Small intestine (tissue), 7 donors: ENCODE measurements at regions not wholly inside any gene's neighbourhood (a gene's known extent, or its start where the extent isn't known, plus 50 kb on each side); places are given as distances from the start of the nearest gene placed in this dataset.

Source experiments
- DNase-seq, 2 donors: peaks; one replicate each; pipeline versions ENCODE4 v3.0.0 to v3.0.0-alpha.2; 2013
- FAIRE-seq: peaks from 2 replicates; lab custom pipeline; 2012; peaks lifted over from hg19 to GRCh38; lab: Jason Lieb, UNC
- H3K27ac ChIP-seq, 3 donors: one replicate each; pipeline ENCODE4 v1.5.1; 2013; ENCODE audit warnings: low read length in 2 of 3, mild to moderate bottlenecking in 2 of 3, control low read depth in 1 of 3, inconsistent platforms in 1 of 3, low read depth in 1 of 3, moderate library complexity in 1 of 3
- H3K27me3 ChIP-seq, 3 donors: one replicate each; pipeline ENCODE4 v1.6.1; 2013; ENCODE audit warnings: low read length in 3 of 3, inconsistent platforms in 1 of 3; ENCODE audit not compliant: control insufficient read depth in 3 of 3, insufficient read depth in 3 of 3
- H3K36me3 ChIP-seq, 3 donors: one replicate each; pipeline ENCODE4 v1.6.1; 2013; ENCODE audit warnings: low read length in 3 of 3, inconsistent platforms in 1 of 3, low read depth in 1 of 3, mild to moderate bottlenecking in 1 of 3, moderate library complexity in 1 of 3; ENCODE audit not compliant: control insufficient read depth in 3 of 3, insufficient read depth in 2 of 3
- H3K4me1 ChIP-seq, 3 donors: one replicate each; pipeline ENCODE4 v1.6.1; 2013; ENCODE audit warnings: low read length in 2 of 3, inconsistent platforms in 1 of 3, low read depth in 1 of 3, mild to moderate bottlenecking in 1 of 3, moderate library complexity in 1 of 3; ENCODE audit not compliant: control insufficient read depth in 3 of 3, insufficient read depth in 2 of 3
- H3K4me3 ChIP-seq, 3 donors: one replicate each; pipeline ENCODE4 v1.5.1; 2013; ENCODE audit warnings: low read length in 3 of 3, control low read depth in 1 of 3, inconsistent platforms in 1 of 3, low read depth in 1 of 3, mild to moderate bottlenecking in 1 of 3, moderate library complexity in 1 of 3
- H3K9me3 ChIP-seq, 2 donors: one replicate each; pipeline ENCODE4 v1.6.1; 2013; ENCODE audit warnings: low read depth in 1 of 2, low read length in 1 of 2; ENCODE audit not compliant: control insufficient read depth in 2 of 2, insufficient read depth in 1 of 2
- WGBS, 3 donors: extraction: QIAGEN DNeasy Blood & Tissue Kit; methylation state at CpG; one replicate each; pipeline ENCODE4 v1.1.7; 2013; 5-methylcytosine and 5-hydroxymethylcytosine counted together
- donor health status: healthy with polysubstance abuse.
- donor health status: control.
- donor health status: control.
- donor health status: Bipolar disorder and iron deficiency.
- donor health status: healthy.

GRCh38 chr2:2871480-2872308 is 505.9 kb downstream of the EIPR1 start:
- 85 to 87% (median 86%) methylated on average over 22 of the region's 22 CpGs for WGBS, 3 donors
- no peak for DNase-seq

GRCh38 chr2:2870106-2870505 is 507.5 kb downstream of the EIPR1 start:
- WGBS, 3 donors, result 61 to 72% (median 66%) methylated on average over 5 of the region's 5 CpGs
- DNase-seq, result no peak

More at GRCh38 chr2:2871480-2872308, 505.9 kb downstream of the EIPR1 start:
- Histone ChIP-seq H3K27me3 (no peaks in the 10 kb centered on the region), H3K9me3 (no peaks in the 10 kb centered on the region), H3K27ac (no peak overlapping the region), H3K4me3 (no peak overlapping the region), H3K4me1 (no peaks in the 10 kb centered on the region), H3K36me3 (no peaks in the 10 kb centered on the region)
- no peak for FAIRE-seq

GRCh38 chr2:2869553-2869952 is 508.1 kb downstream of the EIPR1 start:
- Histone ChIP-seq H3K36me3 (no peaks in the 10 kb centered on the region), H3K4me1 (no peaks in the 10 kb centered on the region), H3K27me3 (no peaks in the 10 kb centered on the region), H3K9me3 (no peaks in the 10 kb centered on the region), H3K4me3 (no peak overlapping the region), H3K27ac (no peak overlapping the region)
- DNase-seq, result no peak
- 81 to 87% (median 86%) methylated on average over 9 of the region's 9 CpGs for WGBS, 3 donors
- FAIRE-seq, result no peak

More at GRCh38 chr2:2870106-2870505, 507.5 kb downstream of the EIPR1 start:
- no peak for FAIRE-seq
- Histone ChIP-seq H3K4me1 (no peaks in the 10 kb centered on the region), H3K9me3 (no peaks in the 10 kb centered on the region), H3K36me3 (no peaks in the 10 kb centered on the region), H3K27ac (no peak overlapping the region), H3K27me3 (no peaks in the 10 kb centered on the region), H3K4me3 (no peak overlapping the region)

DNA sequence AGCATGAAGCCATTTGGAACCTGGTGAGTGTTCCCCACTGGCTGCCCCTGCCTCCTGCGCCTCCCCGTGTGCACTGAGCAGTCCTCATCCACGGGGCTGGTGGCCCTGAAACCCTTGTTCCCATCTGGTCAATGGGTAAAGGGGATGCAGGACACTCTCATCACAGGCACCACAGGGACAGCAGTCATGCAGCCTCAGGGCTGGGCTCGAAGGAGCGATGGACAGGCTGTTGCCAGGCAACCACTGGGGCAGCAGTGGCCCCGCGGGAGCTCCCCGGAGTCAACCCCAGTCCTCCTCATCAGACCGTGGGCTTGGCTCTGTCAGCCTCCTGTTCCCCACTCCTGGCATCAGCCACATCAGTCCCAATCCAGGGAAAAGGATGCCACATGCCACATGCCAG is 509.5 kb downstream of the EIPR1 start:
- H3K27me3 ChIP-seq, result no peaks in the 10 kb centered on the region
- H3K36me3 ChIP-seq, result no peaks in the 10 kb centered on the region
- no peak overlapping the region for H3K4me3 ChIP-seq
- WGBS, 3 donors, result 44 to 53% (median 50%) methylated on average over 9 of the region's 9 CpGs
- H3K27ac ChIP-seq, result no peak overlapping the region
- no peak for DNase-seq
- no peaks in the 10 kb centered on the region for H3K9me3 ChIP-seq
- FAIRE-seq, result no peak
- H3K4me1 ChIP-seq, result no peaks in the 10 kb centered on the region

DNA sequence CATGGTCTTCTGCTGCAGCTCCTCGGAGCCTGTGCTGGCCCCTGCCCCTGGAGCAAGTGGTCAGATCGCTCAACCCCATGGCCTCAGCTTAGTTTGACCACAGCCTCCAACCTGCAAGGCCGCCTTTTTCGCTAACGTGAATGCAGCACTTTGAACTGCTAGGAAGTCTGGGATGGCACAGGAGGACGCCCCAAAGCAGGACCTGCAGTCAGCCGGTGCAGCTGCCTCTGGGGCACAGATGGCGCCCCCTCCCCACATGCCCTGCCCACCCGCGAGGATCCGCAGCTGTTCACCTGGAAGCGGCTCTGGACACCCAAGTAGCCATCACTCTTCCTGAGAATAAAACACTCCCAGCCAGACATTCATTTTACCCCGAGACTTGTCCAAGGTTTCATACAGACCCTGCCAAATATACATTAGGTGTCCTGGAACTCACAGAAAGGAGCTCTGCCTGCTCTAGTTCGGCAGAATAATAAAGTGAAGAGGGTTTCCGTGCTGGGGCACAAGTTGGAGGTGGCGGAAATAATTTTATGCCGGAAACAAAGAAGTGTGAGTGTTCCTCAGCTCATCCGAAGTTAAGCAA is 510.1 kb downstream of the EIPR1 start:
- Histone ChIP-seq H3K36me3 (no peaks in the 10 kb centered on the region), H3K27ac (no peak overlapping the region), H3K4me1 (no peaks in the 10 kb centered on the region), H3K4me3 (no peak overlapping the region), H3K9me3 (no peaks in the 10 kb centered on the region), H3K27me3 (no peaks in the 10 kb centered on the region)
- DNase-seq (no peak), FAIRE-seq (no peak)
- WGBS, 3 donors, result 76 to 84% (median 77%) methylated on average over 18 of the region's 18 CpGs

DNA sequence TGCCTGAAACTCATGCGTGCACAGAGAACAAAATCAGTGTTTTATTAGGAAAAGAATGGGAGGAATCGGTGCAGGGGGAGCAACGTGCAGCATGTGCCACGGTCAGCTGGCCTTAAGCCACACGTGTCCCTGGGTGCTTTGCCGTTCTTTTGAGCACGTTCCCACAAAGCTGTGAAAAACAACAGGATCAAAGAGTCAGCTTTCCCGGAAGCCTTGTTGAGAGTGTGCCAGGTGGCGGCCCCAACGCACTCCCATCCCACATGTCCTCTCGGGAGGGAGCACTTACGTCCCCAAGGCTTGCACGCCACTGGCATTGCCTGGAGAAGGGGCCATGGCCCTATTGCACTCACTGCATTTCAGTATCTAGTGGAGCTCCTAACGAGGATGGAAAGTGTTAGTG is 511.2 kb downstream of the EIPR1 start:
- Histone ChIP-seq H3K36me3 (no peaks in the 10 kb centered on the region), H3K9me3 (no peaks in the 10 kb centered on the region), H3K27ac (no peak overlapping the region), H3K27me3 (no peaks in the 10 kb centered on the region), H3K4me3 (no peak overlapping the region), H3K4me1 (no peaks in the 10 kb centered on the region)
- 73 to 81% (median 74%) methylated on average over 14 of the region's 14 CpGs for WGBS, 3 donors
- DNase-seq, result no peak
- FAIRE-seq, result no peak

DNA sequence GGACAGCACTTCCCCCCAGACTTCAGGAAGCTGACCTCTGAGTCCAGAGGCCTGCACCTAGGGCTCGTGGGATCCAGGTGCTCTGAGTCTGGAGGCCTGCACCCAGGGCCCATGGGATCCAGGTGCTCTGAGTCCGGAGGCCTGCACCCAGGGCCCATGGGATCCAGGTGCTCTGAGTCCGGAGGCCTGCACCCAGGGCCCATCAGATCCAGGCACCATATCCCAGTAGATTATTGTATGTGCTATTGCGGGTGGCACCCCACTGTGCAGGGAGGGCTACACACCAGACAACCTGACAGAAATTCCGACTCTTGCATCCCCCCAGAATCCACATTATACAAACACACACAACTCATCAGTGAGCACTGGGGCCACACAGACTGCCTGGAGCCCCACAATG is 515.2 kb downstream of the EIPR1 start:
- WGBS, 3 donors, result 75 to 77% (median 76%) methylated on average over 5 of the region's 5 CpGs
- FAIRE-seq, result no peak
- no peak overlapping the region for H3K27ac ChIP-seq

DNA sequence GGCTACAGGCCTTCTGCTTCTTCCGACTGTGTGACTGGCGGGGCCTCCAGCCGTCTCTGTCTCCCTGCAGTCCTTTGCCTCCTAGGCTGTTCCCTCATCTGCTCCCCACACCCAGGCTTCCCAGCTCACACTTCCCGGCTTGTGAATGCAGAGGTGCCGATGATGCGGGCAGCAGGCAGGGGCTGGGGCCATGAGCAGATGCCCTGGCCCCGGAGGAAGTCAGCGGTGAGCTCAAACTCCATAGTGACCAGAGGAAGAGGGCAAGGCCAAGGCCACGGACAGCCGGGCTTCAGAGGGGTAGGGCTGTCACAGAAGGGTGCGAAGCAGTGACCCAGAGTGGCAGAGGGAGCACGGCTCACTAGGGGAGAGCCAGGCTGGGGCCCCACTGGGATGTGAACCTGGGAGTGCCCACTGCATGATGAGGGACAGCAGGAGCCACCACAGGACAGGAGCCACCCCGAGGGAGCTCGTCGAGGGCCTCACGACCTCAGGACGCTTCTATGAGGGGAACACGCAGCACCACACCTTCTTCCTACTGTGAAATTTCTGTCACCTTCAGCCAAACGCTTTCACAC is 515.9 kb downstream of the EIPR1 start:
- Histone ChIP-seq H3K27ac (no peak overlapping the region), H3K4me3 (no peak overlapping the region), H3K4me1 (no peaks in the 10 kb centered on the region), H3K36me3 (no peaks in the 10 kb centered on the region), H3K27me3 (no peaks in the 10 kb centered on the region), H3K9me3 (no peaks in the 10 kb centered on the region)
- DNase-seq (no peak), FAIRE-seq (no peak)
- 87 to 92% (median 88%) methylated on average over 19 of the region's 19 CpGs for WGBS, 3 donors

More for the DNA sequence above, 515.2 kb downstream of the EIPR1 start:
- Histone ChIP-seq H3K36me3 (no peaks in the 10 kb centered on the region), H3K4me3 (no peak overlapping the region), H3K4me1 (no peaks in the 10 kb centered on the region), H3K27me3 (no peaks in the 10 kb centered on the region), H3K9me3 (no peaks in the 10 kb centered on the region)
- DNase-seq, result no peak
